UCSD-AML1 (cell line): ENCODE measurements at regions not wholly inside any gene's neighbourhood (a gene's known extent, or its start where the extent isn't known, plus 50 kb on each side); places are given as distances from the start of the nearest gene placed in this dataset.
"Not testable (repeated sequence)": the region's sequence is repeated elsewhere in the genome, so short reads cannot be mapped to it uniquely, and the experiment has no call there.

Source experiments
- DNase-seq: peaks from one replicate; lab custom pipeline; 2025; ENCODE audit not compliant: unreplicated experiment; lab: John Stamatoyannopoulos, UW

- not testable (repeated sequence) for DNase-seq
Observed at GRCh38 chr4:159030297-159030696, 72.6 kb upstream of the RAPGEF2 start.

GRCh38 chr4:159035570-159035969, 67.3 kb upstream of the RAPGEF2 start:
- DNase-seq: no peak

- no peak for DNase-seq
Observed at GRCh38 chr4:159038536-159038935, 64.3 kb upstream of the RAPGEF2 start.

GRCh38 chr4:159041054-159042034, 61.5 kb upstream of the RAPGEF2 start:
- DNase-seq: no peak

DNA sequence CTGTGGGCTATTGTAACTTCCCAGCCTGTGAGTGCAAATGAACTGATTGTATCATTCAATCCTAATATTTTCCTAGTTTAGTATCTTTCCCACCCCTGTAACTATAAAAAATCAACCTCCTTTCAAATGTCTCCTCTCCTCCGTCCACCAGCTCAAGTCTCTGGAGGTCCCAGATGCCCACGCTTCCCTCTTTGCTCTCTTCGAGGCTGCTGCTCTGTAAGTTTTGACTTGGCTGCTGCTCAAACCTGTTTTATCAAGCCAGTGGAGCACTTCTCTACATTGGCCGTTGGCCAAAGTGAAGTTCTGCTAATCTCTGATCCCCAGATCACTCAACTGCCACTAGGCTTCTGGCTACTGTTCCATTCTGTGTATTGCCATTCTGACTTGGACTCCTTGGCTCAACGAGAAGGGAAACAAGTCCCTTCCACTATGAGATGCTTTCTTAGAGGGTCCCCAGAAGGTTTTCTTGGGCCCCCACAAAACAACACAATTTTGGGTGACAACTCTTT, 60.7 kb upstream of the RAPGEF2 start:
- peak; percentile 11 for DNase-seq

GRCh38 chr4:159042868-159043267, 60.0 kb upstream of the RAPGEF2 start:
- no peak for DNase-seq

GRCh38 chr4:159043861-159044260, 59.0 kb upstream of the RAPGEF2 start:
- no peak for DNase-seq

DNA sequence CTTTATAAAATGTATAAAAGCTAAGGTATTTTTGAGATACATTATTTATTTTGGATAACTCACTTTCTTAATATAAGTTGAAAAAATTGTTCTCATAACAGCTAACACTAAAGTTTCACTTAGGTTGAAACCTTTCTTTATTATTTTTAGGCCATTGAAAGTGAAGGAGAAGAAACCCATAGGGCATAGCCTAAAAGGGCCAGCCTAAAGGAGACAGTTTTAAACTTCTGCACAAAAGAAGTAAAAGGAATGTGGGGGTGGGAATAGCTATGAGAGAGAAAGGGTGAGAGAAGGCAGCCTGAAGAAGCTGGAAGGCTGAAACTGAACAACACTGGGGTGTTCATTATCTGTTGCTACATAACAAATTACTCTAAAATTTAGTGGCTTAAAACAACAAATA, 57.6 kb upstream of the RAPGEF2 start:
- no peak for DNase-seq

GRCh38 chr4:159046683-159047082, 56.2 kb upstream of the RAPGEF2 start:
- DNase-seq: no peak

DNA sequence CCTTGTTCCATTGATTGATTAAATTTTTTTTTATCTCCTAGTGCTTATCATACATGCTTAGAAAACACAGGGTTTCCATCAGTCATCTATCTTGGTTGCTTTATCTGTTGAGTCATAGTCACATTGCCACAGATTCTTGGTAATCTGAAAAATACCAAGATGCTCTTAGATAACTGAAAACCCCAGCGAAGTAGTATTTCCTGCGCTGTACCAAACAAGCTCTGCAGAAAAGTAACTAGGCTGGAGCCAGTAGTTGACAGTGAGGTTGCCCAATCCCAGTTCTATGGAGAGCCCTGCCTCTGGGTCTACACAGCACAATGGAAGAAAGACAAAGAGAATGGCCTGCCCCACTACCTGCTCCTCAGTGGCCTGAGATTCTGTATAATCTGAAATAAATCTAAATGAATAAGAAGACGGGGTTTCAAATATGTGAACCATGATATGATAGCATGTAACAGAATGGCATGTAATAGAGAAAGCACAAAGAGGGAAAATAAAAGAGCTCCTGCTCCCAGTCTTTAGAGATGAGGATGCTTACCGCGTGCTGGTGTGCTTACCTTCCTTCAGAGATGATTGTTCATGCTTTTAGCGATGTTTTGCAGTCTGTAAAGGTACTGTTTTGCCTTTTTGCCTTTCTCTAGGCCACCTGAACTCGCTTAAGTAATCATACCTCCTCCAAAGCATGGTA, 55.3 kb upstream of the RAPGEF2 start:
- no peak for DNase-seq

DNA sequence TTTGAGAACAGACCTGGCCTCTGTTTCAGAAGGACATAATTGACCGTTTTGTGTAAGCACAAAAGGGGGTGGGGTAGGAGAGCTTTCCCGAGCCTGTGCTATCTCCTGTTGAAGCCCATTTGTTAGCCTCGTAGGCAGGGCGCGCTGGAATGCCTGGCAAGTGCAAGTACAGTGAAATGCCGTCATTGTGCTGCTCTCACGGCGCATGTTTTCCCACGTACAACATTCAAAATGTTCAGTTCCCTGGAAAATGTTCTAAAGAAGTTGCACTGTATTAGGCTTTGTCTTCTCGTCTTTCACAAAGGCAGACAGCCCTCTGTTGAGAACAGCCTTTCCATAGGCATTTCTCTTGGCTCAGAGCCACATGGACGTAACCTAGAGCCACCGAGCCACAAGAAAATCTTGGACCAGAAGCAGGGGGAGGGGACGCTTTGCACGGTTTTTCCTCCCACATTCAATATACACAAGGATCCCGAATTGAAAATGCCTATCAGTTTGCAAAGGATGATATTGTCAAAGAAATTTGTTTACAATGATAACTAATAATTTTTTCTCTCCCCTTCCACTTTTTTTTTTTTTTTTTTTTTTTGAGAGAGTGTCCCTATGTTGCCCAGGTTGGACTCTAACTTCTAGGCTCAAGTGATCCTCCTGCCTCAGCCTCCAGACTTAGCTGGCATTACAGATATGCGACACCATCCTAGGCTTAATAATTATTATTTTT, 54.6 kb upstream of the RAPGEF2 start:
- no peak for DNase-seq

GRCh38 chr4:159049780-159050375, 53.0 kb upstream of the RAPGEF2 start:
- DNase-seq: no peak

- no peak for DNase-seq
Observed at GRCh38 chr4:159051245-159052071, 51.4 kb upstream of the RAPGEF2 start.

DNA sequence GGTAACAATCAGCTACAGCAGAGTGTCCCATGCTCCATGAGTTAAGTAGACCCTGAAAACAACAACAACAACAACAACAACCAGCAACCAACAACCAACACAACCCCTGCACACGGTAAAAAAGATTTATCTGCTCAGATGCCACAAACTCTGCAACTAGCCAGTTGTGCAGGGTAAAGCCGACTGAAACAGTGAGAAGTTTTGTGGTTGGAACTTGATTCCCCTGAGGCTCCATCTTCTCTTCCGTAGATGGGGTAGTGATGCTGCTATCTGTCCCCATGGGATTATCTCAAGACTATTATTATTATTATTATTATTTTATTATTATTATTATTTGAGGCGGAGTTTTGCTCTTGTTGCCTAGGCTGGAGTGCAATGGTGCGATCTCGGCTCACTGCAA, 50.6 kb upstream of the RAPGEF2 start:
- no peak for DNase-seq
